ENCODE measurements at regions not wholly inside any gene's neighbourhood (a gene's known extent, or its start where the extent isn't known, plus 50 kb on each side); places are given as distances from the start of the nearest gene placed in this dataset.

DNA sequence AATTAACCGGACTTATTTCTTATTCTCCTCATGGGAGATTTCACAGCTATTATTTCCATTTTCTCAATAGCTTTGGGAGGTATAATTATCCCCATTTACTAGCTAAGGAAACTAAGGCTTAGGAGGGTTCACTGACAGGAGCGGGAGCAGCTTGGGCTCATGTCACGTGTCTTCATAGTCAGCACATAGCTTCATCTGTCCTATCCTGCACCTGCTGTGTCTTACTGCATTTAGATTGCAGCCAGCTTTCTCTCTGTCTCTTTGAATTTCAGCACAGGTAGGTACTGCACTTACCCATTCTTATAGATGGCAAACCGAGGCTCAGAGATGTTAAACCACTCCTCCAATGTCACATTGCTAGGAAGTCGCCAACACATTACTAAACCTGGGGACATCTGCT is 839.9 kb downstream of the MAFB start:
- Histone ChIP-seq H3K79me2 (ENCODE audit: control insufficient read depth, insufficient read depth, low read length) (no peaks in the 10 kb centered on the region), H2AFZ (ENCODE audit: low read depth, low read length) (no peak overlapping the region), H3K27ac (ENCODE audit: insufficient read depth, low read depth, low read length) (no peak overlapping the region), H3K4me3 (replicated peaks in 1 of 3; ENCODE audit: insufficient read depth in 1 of 3, low read depth in 1 of 3, low read length in 3 of 3) (no peak overlapping the region), H3K9me3 (replicated peaks; ENCODE audit: control insufficient read depth, insufficient read depth, low read length) (no peaks in the 10 kb centered on the region), H3K9ac (replicated peaks; ENCODE audit: extremely low read depth, insufficient read depth, low read length) (no peak overlapping the region), H3K36me3 (ENCODE audit: control insufficient read depth in 2 of 2, extremely low read depth in 1 of 2, insufficient read depth in 2 of 2, low read length in 2 of 2) (no peaks in the 10 kb centered on the region), H3K4me1 (ENCODE audit: control insufficient read depth, extremely low read depth, insufficient read depth, low read length) (no peaks in the 10 kb centered on the region), H3K27me3 (ENCODE audit: control insufficient read depth in 2 of 2, insufficient read depth in 2 of 2, low read length in 2 of 2) (no peaks in the 10 kb centered on the region), H3K4me2 (ENCODE audit: insufficient read depth, low read length) (no peak overlapping the region), H3K9me1 (replicated peaks; ENCODE audit: control insufficient read depth, extremely low read depth, insufficient read depth, low read length) (no peaks in the 10 kb centered on the region), H4K20me1 (replicated peaks; ENCODE audit: control insufficient read depth, extremely low read depth, insufficient read depth, low read length) (no peaks in the 10 kb centered on the region)
- dilution Hi-C loops (cut with MboI; ENCODE audit: extremely low pct_ligation_motif_present, low sequenced_read_pairs) (no loop called here), intact Hi-C loops (cut with micrococcal nuclease) (no loop called here)
- ChIA-PET POLR2A (interaction anchor here (0.9 kb wide), 1 partner anchor 261 kb away, joined by 3 read pairs; no protein-coding TSS in a partner anchor), CTCF (interaction anchor here (1.7 to 1.9 kb wide), 2 partner anchors 25 to 580 kb away, joined by 4 to 8 read pairs; no protein-coding TSS in a partner anchor)
- DNase-seq (ENCODE audit: low read depth, low spot score) (no peak), FAIRE-seq (no peak)
- BruUV-seq (replicated peaks), result no TSS peak
- TF ChIP-seq MYC (IDR thresholded peaks at IDR 0.05; ENCODE audit: low read depth, low read length) (no peak), POLR2A (IDR thresholded peaks at IDR 0.05; ENCODE audit: low read depth, low read length) (no peak), GATA2 (IDR thresholded peaks at IDR 0.05; ENCODE audit: insufficient read depth, insufficient read length, low read depth, low read length) (no peak), EZH2 (IDR thresholded peaks at IDR 0.05; ENCODE audit: borderline replicate concordance, low read depth, low read length, severe bottlenecking) (no peak), POLR2AphosphoS5 (IDR thresholded peaks at IDR 0.05; ENCODE audit: insufficient read depth, low read depth, low read length) (no peak), JUN (IDR thresholded peaks at IDR 0.05; ENCODE audit: borderline replicate concordance, insufficient read depth, insufficient read length, low read depth) (no peak), FOS (IDR thresholded peaks at IDR 0.05; ENCODE audit: borderline replicate concordance, insufficient read depth, low read length) (no peak)
- TF ChIP-seq, protein P1, sequence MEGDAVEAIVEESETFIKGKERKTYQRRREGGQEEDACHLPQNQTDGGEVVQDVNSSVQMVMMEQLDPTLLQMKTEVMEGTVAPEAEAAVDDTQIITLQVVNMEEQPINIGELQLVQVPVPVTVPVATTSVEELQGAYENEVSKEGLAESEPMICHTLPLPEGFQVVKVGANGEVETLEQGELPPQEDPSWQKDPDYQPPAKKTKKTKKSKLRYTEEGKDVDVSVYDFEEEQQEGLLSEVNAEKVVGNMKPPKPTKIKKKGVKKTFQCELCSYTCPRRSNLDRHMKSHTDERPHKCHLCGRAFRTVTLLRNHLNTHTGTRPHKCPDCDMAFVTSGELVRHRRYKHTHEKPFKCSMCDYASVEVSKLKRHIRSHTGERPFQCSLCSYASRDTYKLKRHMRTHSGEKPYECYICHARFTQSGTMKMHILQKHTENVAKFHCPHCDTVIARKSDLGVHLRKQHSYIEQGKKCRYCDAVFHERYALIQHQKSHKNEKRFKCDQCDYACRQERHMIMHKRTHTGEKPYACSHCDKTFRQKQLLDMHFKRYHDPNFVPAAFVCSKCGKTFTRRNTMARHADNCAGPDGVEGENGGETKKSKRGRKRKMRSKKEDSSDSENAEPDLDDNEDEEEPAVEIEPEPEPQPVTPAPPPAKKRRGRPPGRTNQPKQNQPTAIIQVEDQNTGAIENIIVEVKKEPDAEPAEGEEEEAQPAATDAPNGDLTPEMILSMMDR (IDR thresholded peaks at IDR 0.05; ENCODE audit: extremely low read depth in 1 of 2, insufficient read depth in 1 of 2, low read depth in 1 of 2, low read length in 2 of 2), result no peak
- TF ChIP-seq, protein P2, sequence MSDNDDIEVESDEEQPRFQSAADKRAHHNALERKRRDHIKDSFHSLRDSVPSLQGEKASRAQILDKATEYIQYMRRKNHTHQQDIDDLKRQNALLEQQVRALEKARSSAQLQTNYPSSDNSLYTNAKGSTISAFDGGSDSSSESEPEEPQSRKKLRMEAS (IDR thresholded peaks at IDR 0.05; ENCODE audit: insufficient read depth, insufficient read length), result no peak
